HG03558 (cell line): ENCODE measurements at regions not wholly inside any gene's neighbourhood (a gene's known extent, or its start where the extent isn't known, plus 50 kb on each side); places are given as distances from the start of the nearest gene placed in this dataset.
"Not testable (repeated sequence)": the region's sequence is repeated elsewhere in the genome, so short reads cannot be mapped to it uniquely, and the experiment has no call there.

Source experiments
- ATAC-seq: cut with Tn5 transposase; IDR thresholded peaks from one replicate; pipeline ENCODE4 v1.9.1; 2021; ENCODE audit warnings: moderate number of reproducible peaks; ENCODE audit not compliant: unreplicated experiment; ENCODE audit errors: extremely low read depth

DNA sequence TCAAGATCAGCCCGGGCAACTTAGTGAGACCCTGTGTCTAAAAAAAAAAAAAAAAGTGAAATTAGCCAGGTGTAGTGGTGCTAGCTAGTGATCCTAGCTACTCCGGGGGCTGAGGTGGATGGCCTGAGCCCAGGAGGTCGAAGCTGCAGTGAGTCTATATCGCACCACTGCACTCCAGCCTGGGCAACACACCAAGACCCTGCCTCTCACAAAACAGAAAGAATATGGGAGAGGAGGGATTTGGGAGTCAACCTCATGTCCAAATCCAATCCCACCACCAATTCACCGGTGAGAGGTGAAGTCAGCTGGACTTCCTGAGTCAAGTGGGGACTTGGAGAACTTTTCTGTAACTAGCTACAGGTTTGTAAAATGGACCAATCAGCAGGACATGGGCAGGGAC, 80.5 kb upstream of the MFGE8 start:
- ATAC-seq: no peak

DNA sequence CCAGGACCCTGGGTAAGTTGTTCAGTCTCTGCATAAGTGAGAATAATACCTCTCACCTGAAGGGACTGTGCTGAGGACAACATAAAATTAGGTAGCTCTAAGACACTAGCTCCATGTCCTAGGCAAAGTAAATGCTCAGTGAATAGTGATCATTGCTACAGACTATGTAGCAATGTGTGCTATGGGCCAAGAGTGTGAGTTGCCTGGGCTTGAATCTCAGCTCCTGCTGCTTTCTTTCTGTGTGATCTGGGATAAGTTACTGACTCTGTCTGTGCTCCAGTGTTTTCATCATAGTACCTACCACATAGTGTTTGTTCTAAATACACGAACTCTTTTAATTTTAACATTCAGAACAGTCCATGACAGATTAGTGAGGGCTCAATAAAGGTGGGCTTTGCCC, 81.1 kb upstream of the MFGE8 start:
- no peak for ATAC-seq

DNA sequence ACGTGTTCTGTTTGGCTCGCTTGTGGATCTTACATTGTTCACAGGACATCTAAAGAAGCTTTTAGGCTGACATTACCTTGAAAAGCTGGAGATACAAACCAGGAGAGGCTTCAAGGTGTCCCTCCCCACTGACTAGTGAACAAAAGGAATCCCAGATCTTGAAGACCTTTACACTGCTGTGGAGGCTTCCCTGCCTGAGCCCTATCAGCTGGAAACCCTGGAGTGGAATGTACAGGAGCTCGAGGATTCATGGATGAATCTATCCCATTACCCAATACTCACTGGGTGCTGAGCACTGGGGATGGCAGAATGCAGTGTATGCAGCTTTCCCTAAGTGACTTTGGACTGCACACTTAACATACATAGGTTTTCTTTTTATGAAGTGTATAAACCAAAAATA, 82.3 kb upstream of the MFGE8 start:
- ATAC-seq: no peak

DNA sequence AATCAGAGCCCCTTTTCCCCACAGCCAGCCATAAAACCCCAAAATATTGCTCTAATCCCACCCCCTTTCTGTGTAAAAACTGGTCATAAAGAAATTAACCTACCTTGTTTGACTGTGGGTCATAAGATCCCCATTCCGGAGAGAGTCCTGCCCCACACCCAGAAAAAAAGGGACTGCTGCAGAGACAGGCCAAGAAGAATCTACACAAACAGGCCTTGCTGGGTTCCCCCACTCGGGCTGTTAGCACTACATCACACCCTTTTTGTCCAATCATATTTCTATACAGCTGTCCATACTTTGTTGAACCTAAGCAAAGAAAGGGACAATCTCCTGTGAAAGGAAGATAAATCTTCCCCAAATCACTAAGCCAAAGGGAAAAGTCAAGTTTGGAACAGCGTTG, 84.4 kb upstream of the MFGE8 start:
- ATAC-seq: no peak

DNA sequence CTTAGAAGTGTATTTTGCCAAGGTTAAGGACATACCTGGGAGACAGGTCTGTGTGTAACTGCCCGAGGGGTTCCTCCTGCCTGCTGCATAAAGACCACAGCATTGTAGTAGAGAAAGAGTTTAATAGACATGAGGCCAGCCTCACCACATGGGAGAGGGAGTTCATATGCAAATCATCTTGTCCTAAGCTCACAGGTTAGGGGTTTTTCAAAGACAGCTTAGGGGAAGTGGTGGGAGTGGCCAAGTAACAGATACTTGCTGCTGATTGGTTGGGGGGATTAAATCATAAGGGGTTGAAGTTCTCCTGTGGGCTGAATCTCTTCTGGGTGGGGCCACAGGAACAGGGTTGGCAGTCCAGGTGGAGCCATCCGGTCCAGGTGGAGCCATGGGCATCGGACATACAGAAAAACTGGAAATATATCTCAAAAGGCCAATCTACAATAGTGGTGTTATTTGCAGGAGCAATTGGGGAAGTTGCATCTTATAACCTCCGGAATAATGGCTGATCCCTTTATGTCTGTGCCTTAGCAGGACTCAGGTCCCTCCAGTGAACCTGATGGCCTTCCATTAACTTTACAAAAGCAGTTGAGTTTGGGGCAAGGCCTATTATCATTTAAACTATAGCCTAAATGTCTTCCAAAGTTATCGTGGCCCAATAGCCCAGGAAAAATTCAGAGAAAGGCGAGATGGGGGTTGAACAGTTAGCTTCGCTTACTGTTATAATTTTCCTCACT, 86.0 kb upstream of the MFGE8 start:
- no peak for ATAC-seq

DNA sequence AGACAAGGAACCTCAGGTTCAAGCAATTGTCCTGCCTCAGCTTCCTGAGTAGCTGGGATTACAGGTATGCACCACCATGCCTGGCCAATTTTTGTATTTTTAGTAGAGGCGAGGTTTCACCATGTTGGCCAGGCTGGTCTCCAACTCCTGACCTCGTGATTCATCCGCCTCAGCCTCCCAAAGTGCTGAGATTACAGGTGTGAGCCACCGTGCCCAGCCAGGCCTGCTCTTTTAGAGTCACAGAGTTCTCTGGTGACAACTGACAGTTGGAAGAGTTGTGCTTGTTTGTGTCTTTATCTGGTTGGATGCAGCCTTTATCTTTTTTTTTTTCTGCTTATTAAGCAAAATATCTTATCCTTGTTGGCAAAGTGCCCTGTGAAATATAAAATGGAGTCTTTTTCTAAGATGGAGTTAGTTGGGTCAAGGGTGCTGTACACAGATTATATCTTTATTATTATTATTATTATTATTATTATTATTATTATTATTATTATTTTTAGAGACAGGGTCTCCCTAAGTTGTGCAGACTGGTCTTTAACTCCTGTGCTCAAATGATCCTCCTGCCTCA, 86.5 kb upstream of the ABHD2 start:
- not testable (repeated sequence) for ATAC-seq

DNA sequence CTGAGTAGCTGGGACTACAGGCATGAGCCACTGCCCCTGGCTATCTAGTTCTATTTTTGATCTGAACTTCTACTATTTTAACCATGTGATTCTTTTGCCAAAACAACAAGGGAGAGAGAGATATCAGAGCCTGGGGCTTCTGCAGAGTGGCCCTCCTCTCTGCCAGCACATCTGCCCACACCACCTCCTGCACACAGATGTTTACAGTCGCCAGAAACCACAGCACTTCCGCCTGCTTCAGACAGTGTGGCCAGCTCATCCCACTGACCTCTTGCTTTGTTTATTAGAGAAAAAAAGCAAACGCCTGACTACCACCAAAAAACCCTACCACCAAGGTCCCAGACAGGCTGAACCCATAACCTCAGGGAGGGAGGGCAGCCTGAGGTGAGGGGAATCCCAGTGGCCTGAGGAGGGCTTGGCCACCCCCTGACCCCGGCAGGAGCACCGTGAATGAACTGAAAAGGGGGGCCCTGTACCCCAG, 85.9 kb upstream of the ABHD2 start:
- ATAC-seq: no peak

DNA sequence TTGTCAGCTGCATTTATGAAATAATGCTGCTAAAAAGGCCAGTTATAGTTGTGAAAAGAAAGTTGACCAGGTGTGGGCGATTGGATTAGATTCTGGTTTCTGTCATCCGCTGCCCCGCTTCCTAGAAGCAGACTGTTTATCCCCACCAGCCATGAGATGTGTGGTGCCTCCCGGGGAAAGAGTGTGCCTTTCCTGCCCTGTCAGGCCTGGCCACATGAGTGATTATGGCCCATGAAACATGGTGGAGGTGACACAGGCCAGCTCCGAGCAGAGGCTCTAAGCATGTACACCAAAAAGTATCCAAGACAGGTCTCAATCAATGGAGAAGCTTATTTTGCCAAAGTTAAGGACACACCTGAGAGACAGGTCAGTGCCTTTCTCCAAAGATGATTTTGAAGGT, 85.4 kb upstream of the ABHD2 start:
- no peak for ATAC-seq

DNA sequence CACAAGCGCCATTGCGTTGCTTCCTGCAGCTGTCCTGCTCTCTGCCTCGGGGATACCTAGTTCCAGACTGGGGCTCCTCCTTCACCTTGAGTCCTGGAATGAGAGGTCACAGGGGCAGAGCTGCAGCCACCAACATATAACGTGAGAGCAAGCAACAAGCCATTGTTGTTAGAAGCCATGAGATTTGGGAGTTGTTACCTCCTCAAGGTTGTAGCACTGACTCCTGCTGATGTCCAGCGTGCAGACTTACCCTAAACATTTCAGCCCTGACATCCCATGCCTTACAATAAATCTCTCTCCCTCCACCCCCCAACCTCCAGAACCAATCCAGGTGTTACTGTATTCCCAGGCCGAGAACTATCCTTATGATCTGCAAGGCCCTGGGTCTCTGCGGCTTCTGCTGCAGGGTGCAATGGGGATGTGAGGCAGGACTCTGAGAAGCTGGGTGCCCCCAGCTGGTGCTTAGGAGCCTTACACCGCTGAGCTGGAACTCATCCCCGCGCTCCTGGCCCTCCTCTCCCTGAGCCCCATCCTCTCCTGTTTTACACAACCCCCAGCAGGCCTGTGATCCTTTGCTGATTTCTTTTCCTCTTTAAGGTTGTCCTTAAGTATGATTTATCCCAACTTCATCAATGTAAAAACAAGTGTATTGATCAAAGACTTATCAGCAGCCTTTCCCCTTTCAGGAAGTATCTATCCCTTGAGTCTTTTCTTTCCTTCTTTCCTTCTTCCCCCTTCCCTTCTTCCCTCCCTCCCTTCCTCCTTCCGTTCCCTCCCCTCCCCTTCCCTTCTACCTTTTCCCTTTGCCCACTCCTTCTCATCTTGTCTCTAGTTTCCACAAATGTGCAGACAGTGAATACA, 84.2 kb upstream of the ABHD2 start:
- no peak for ATAC-seq

DNA sequence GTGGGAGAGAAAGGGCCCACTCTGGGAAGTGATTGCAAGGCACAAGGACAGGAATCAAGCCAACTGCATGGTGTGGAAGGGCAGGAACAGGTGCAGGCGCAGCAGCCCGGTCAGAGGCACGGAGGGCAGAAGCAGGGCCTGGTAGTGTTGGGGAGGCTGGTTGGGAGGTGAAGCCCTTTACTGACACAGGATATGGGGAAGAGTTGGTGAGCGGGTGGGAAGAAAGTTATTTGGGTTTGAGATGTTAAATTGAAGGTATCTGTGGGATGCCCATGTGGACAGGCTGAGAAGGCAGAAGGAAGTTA, 83.6 kb upstream of the ABHD2 start:
- ATAC-seq: no peak

DNA sequence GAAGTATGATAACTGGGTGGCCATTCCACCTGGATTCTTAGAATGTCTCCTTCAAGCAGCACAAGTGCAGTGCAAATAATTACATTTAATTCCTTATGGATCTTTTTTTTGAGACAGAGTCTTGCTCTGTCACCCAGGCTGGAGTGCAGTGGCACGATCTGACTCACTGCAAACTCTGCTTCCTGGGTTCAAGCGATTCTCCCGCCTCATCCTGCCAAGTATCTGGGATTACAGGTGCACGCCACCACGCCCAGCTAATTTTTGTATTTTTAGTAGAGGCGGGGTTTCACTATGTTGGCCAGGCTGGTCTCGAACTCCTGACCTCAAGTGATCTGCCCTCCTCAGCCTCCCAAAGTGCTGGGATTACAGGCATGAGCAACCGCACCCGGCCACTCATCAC, 80.7 kb upstream of the ABHD2 start:
- ATAC-seq: not testable (repeated sequence)

DNA sequence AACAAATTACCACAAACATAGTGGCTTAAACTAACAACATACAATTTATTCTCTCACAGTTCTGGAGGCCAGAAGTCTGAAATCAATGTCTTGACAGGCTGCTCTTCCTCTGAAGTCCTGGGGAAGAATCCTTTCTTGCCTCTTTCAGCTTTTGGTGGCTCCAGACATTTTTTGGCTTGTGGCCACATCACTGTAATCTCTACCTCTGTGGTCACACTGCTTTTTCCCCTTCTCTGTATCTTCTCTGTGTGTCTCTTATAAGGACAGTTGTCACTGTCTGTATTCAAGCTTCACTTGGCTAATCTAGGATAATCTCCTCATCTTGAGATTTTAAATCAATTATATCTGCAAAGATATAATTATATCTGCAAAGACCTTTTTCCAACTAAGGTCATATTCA, 80.3 kb upstream of the ABHD2 start:
- ATAC-seq: no peak

DNA sequence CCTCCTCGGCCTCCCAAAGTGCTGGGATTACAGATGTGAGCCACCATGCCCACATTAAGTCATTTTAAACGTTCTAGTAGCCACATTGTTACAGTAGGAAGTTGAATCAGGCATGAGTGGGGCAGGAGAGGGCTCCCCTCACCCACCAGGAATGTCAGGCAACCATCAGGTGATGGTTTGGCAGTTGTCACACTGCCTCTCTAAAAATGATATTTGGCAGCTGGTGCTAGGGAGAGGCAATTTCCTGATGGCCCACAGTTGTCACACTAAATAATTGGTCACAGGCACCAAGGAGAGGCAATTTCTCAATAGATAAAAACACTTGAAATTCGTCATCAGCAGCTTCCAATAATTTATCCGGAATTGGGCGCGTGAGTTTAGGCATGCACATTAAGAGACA, 79.2 kb upstream of the ABHD2 start:
- ATAC-seq: no peak

DNA sequence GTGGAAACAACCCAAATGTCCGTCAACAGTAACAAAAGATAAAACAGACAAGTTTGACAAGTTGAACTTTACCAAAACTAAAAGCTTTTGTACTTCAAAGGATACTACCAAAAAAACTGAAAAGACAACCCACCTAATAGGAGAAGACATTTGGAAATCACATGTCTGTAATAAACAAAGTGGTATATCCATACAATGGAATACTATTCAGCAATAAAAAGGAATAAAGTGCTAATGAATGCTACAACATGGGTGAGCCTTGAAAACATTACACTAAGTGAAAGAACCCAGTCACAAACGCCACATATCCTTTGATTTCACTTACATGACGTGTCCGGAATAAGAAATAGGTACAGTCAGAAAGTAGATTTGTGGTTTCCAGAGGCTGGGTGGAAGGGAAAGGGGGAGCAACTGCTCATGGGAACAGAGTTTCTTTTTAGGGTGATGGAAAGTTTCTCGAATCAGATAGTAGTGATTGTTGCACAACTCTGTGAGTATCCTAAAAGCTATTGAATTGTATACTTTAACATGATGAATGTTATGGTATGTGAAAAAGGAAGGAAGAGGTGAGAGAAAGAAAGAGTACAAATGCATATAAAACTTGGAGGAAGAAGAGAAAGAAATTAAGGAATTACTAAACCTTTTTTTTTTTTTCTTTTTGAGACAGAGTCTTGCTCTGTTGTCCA, 72.7 kb upstream of the ABHD2 start:
- ATAC-seq: no peak

DNA sequence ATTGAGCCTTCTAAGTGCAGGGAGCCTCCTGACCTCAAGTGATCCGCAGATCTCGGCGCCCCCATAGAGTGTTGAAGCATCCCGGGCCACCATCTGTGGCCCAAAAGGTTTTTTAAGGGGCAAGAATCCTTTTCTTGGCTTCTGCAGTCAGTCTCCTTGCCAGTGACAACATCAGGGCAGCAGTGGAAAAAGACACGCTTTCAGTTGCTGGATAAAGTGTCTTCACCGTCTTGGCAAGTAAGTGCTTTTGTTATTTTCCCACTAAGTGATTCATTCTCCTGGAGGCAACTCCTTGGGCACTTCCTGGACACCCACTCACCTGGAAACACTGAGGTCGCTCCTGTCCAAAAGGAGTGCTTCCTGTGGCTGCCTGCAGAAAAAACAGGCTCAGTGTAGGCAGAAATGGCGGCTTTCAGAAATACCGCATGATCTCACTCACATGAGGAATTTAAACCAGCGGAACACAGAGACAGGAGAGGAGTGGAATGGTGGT, 71.7 kb upstream of the ABHD2 start:
- ATAC-seq: no peak

DNA sequence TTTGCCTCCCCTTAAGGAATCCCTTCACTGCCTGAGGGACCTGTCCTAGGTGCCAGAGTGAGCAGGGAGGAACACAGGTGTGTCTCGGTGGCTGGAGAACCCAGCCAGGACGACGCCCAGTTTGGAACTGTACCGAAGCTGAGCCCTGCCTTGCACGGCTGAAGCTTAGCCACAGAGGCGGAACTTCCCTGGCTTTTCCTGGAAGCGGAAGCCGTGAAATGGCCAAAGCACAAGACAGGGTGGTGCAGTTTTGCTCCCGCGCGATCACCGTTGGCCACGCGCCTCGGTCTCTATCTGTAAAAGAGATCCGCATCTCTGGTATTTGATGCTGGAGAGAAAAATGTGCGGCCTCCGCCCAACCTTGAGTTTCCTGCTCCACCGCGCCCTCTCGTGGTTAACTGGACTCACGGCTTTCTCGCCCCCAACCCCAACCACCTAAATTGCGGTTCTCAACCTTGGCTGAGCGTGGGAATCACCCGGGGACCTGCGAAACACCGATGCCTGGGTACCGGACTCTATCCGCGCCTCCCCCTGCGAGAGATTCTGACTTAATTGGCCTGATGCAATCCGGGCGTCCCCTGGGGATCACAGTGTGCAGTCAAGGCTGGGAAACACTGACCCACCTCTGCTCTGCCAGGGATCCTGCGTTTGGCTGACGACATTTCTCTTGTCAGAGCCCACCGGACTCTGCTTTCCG, 70.7 kb upstream of the ABHD2 start:
- ATAC-seq: no peak

DNA sequence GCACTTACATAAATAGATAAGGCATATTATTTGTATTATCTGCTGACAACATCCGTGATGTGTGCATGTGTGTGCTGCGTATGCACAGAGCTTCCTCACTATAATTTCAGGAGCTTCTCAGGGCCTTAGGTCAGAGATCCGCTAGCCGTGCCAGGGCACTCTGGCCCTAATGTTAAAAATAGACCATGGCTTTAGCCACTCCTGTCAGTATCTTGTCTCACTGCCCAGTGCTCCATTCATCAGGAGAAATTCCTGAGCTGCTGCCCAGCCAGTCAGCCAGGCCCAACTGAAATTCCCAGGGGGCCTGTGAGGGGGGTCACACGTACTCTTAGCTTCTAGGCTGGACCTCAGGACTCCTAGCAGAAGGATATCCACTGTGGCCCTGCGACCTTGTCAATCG, 70.0 kb upstream of the ABHD2 start:
- no peak for ATAC-seq

DNA sequence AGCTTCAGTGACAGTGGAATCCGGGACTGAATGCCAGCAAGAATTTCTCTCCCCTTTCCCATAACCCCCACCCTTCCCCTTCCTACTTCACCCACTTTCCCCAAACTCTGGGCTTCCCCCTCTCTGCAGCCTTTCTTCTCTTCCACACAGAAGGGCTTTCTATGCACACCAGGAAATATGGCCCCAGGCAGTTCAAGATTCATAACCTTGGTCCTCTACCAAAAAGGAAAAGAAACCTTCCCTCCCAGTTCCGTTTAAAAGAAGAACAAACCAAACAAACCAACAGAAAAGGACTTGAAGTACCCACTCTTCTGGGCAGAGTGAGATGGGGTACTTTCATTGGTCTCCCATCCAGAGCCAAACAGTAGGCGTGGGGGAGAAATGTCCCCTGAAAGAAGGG, 68.8 kb upstream of the ABHD2 start:
- no peak for ATAC-seq

DNA sequence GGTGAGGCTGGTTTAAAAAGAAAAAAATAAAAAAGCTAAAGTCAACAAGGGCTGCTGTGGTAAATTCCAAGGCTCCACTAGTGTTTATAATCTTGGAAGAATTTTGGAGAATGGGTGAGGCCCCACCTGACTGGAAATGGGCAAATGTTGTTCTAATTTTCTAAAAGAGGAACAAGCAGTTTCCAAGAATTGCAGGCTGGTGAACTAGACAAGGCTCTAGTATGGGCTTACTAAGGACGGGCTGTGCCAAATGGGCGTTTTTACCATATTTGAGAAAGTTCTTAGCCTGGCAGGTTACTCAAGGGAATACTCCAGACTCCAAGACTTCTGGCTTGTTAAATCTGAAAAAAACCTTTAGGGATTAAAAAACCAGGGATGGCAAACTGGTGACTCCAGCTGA, 67.0 kb upstream of the ABHD2 start:
- no peak for ATAC-seq

DNA sequence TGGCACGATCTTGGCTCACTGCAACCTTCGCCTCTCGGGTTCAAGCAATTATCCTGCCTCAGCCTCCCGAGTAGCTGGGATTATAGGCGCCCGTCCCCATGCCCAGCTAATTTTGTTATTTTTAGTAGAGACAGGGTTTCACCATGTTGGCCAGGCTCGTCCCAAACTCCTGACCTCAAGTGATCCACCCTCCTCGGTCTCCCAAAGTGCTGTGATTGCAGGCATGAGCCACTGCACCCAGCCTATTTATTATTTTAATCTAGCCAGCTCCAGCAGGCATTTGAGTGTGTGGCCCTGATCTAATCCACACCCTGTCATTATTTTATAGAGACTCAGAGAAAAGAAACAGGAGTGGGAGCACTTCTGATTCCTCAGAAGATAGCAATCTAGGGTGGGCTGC, 66.4 kb upstream of the ABHD2 start:
- ATAC-seq: not testable (repeated sequence)
